ENCODE measurements at regions not wholly inside any gene's neighbourhood (a gene's known extent, or its start where the extent isn't known, plus 50 kb on each side); places are given as distances from the start of the nearest gene placed in this dataset.
"Not testable (repeated sequence)": the region's sequence is repeated elsewhere in the genome, so short reads cannot be mapped to it uniquely, and the experiment has no call there.

- DNase-seq (ENCODE audit: low read depth in 2 of 2), result no peak
Observed at GRCh38 chr3:8001712-8002111, 499.9 kb upstream of the LMCD1 start.

GRCh38 chr3:8011902-8012301 lies 489.7 kb upstream of the LMCD1 start:
- no peak for DNase-seq (ENCODE audit: low read depth in 2 of 2)

GRCh38 chr3:8020047-8020841 lies 481.4 kb upstream of the LMCD1 start:
- no peak for DNase-seq (ENCODE audit: low read depth in 2 of 2)

GRCh38 chr3:8027954-8028353 lies 473.7 kb upstream of the LMCD1 start:
- DNase-seq (ENCODE audit: low read depth in 2 of 2), result no peak

- DNase-seq (ENCODE audit: low read depth in 2 of 2), result no peak
Observed at GRCh38 chr3:8050283-8050682, 451.3 kb upstream of the LMCD1 start.

- DNase-seq (ENCODE audit: low read depth in 2 of 2), result no peak
Observed at GRCh38 chr3:8052659-8053058, 449.0 kb upstream of the LMCD1 start.

GRCh38 chr3:8068135-8068534 lies 433.5 kb upstream of the LMCD1 start:
- not testable (repeated sequence) for DNase-seq (ENCODE audit: low read depth in 2 of 2)

GRCh38 chr3:8069471-8069870 lies 432.2 kb upstream of the LMCD1 start:
- no peak for DNase-seq (ENCODE audit: low read depth in 2 of 2)

- DNase-seq (ENCODE audit: low read depth in 2 of 2), result no peak
Observed at GRCh38 chr3:8070011-8070410, 431.6 kb upstream of the LMCD1 start.

- DNase-seq (ENCODE audit: low read depth in 2 of 2), result not testable (repeated sequence)
Observed at GRCh38 chr3:8074740-8075139, 426.9 kb upstream of the LMCD1 start.

- no peak for DNase-seq (ENCODE audit: low read depth in 2 of 2)
Observed at GRCh38 chr3:8077126-8077525, 424.5 kb upstream of the LMCD1 start.

- DNase-seq (ENCODE audit: low read depth in 2 of 2), result no peak
Observed at GRCh38 chr3:8080464-8080863, 421.2 kb upstream of the LMCD1 start.

- no peak for DNase-seq (ENCODE audit: low read depth in 2 of 2)
Observed at GRCh38 chr3:8085498-8085897, 416.1 kb upstream of the LMCD1 start.

GRCh38 chr3:8087951-8088350 lies 413.7 kb upstream of the LMCD1 start:
- no peak for DNase-seq (ENCODE audit: low read depth in 2 of 2)

GRCh38 chr3:8094415-8094814 lies 407.2 kb upstream of the LMCD1 start:
- no peak for DNase-seq (ENCODE audit: low read depth in 2 of 2)

GRCh38 chr3:8095724-8096123 lies 405.9 kb upstream of the LMCD1 start:
- no peak for DNase-seq (ENCODE audit: low read depth in 2 of 2)

- DNase-seq (ENCODE audit: low read depth in 2 of 2), result no peak
Observed at GRCh38 chr3:8097690-8098089, 403.9 kb upstream of the LMCD1 start.

- DNase-seq (ENCODE audit: low read depth in 2 of 2), result no peak
Observed at GRCh38 chr3:8103954-8104353, 397.7 kb upstream of the LMCD1 start.

GRCh38 chr3:8106921-8107320 lies 394.7 kb upstream of the LMCD1 start:
- DNase-seq (ENCODE audit: low read depth in 2 of 2), result no peak

GRCh38 chr3:8110966-8111798 lies 390.4 kb upstream of the LMCD1 start:
- DNase-seq (ENCODE audit: low read depth in 2 of 2), result peak; percentile 49 to 56

GRCh38 chr3:8112587-8112986 lies 389.0 kb upstream of the LMCD1 start:
- no peak for DNase-seq (ENCODE audit: low read depth in 2 of 2)

- no peak for DNase-seq (ENCODE audit: low read depth in 2 of 2)
Observed at GRCh38 chr3:8113626-8114025, 388.0 kb upstream of the LMCD1 start.

GRCh38 chr3:8128686-8129085 lies 372.9 kb upstream of the LMCD1 start:
- no peak for DNase-seq (ENCODE audit: low read depth in 2 of 2)
